Endometrium (tissue), 2 donors: ENCODE measurements at regions not wholly inside any gene's neighbourhood (a gene's known extent, or its start where the extent isn't known, plus 50 kb on each side); places are given as distances from the start of the nearest gene placed in this dataset.
"Not testable (repeated sequence)": the region's sequence is repeated elsewhere in the genome, so short reads cannot be mapped to it uniquely, and the experiment has no call there.

Experiments
- FAIRE-seq: peaks from 2 replicates; lab custom pipeline; 2012; peaks lifted over from hg19 to GRCh38; lab: Jason Lieb, UNC
- donor health status: control.
- donor health status: control.

DNA sequence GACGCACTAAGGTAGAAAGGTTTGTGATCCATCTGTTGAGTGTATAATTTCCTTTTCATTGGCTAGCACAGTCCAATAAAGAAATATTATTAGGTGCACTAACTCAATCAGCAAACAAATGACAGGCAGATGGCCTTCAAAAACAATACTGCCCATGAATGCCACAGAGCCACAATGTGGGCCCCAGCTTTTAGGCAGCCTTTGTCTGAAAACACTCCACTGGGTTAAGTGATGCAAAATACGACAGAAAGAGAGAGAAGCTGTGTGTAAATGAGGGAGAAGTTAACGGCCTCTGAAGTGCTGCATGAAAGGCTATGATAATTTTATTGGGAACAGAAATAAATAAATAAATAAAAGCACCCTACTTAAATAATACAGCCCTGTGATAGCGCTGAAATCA, 274.6 kb downstream of the NKX6-1 start:
- FAIRE-seq: no peak

DNA sequence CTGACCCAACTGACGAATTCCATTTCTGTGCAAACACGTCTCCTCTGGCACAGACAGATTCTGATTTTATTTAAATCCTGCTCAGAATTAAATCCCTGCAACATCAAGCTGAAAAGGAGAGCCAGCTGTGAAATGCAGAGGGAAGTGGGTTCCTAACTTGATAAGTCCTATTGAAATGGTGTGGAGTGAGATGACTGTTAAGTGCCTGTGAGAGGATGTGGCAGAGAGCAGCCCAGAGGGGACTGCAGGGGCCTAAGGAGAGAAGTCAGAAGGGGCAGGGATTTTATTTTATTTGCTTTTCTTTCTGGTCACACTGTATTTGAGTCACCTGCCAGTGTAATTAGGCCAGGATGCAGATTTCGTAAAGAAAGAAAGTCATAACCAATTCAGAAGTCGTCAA, 277.4 kb downstream of the NKX6-1 start:
- no peak for FAIRE-seq

DNA sequence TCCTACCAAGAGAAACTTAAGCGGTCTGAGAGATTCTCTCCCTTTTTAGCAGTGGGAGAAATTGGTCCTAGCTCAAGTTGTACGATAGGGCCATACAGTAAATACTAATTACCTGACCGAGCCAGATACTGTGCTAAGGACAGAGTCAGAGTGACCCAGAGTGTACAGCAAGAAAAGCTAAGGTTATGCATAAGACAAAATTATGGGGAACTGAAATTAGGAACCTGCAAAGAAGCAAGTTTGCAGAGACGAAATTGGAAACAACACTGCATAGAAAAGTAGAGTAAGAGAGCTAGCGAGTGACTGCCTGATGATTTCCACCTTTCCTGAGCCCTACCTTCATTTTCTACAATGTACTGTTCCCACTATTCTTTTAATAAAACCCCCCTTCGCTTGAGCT, 278.1 kb downstream of the NKX6-1 start:
- no peak for FAIRE-seq

DNA sequence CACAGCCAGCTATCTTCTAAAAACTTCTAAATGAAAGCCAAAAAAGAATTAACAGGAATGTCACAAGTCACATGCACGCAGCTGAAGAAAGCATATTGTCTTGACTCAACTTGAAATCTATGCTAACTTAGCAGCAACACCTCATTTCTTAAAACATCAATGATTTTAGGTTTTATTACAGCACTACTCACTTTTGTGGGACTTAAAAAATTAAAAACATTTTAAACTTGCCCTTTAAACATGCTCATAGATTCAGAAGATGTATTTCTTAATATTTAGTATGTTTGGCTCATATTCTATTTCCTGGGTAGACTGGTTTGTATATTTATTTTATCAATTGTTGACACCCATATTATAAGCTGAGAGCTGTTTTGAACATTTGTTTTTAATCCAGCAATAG, 279.4 kb downstream of the NKX6-1 start:
- FAIRE-seq: no peak

DNA sequence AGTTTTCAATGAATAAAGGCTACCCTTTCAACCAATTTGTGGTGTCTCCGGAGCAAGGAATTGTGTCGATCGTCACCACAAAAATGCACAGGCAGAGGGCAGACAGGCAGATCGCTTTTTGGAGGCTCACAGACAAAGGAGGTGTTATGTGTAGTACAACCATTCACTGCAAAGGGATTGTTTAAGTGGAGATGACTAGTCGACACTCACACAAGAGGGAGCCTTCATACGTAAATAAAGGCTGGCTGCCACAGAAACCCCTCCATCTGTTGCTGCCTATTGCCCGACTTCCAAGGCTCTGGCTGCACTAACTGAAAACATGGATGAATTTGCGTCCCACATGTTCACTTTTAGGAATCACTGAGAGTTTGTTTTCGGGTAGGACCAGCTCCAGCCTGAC, 281.1 kb downstream of the NKX6-1 start:
- no peak for FAIRE-seq

DNA sequence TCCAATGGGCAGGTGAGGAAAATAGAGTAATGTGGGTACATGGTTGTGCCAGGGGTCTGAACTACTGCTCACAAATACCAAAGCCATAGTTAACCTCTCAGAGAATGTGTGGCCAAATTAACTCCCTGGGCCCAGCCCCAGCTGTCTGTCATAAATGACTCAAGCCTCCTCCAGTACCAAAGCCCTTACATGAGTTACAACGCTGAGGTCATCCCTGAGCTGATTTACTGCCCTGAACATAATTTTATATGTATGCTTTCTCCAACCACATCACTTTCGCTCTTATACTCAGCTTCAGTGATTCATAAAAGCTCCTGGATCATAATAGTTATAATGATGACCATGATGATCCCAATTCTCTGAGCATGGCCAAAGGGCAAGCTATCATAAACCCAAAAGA, 283.9 kb downstream of the NKX6-1 start:
- no peak for FAIRE-seq

DNA sequence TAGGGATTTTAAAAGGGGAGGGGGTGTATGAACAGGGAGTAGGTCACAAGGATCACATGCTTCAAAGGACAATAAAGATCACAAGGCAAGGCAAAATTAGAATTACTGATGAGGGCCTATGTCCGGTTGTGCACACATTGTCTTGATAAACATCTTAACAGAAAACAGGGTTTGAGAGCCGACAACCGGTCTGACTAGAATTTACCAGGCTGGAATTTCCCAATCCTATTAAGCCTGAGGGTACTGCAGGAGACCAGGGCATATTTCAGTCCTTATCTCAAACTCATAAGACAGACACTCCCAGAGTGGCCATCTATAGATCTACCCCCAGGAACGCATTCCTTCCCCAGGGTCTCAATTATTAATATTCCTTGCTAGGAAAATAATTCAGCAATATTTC, 292.9 kb downstream of the NKX6-1 start:
- FAIRE-seq: not testable (repeated sequence)

DNA sequence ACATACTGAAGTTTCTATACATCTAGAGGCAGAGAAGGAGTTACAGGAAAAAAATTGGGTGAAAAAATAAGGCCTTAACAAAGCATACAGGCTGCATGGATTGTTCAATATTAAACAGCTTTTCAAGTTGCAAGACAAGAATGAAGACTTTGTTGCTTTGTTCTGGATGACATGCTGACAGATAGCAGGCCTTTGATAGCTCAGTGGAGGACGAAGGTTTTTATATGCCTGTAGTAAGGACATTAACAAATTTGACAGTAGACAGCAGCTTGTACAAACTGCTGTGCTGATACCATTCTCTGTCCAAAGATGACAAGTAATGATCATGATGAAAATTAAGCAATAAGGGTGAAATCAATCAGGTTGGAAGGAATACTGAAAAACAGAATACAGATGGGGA, 309.9 kb downstream of the NKX6-1 start:
- no peak for FAIRE-seq

DNA sequence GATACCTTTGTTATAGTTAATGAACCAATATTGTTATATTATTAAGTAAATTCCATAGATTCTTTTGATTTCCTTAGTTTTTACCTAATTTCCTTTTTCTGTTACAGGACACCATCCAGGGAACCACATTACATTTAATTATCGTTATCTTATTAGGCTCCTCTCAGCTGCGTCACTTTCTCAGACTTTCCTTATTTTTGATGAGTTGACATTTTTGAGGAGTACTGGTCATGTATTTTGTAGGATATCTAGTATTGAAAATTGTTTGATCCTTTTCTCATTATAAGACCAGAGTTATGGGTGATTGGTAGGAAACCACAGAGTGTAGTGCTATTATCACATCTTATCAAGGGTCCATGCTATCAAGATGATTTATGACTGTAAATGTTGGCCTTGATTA, 319.7 kb downstream of the NKX6-1 start:
- FAIRE-seq: no peak

DNA sequence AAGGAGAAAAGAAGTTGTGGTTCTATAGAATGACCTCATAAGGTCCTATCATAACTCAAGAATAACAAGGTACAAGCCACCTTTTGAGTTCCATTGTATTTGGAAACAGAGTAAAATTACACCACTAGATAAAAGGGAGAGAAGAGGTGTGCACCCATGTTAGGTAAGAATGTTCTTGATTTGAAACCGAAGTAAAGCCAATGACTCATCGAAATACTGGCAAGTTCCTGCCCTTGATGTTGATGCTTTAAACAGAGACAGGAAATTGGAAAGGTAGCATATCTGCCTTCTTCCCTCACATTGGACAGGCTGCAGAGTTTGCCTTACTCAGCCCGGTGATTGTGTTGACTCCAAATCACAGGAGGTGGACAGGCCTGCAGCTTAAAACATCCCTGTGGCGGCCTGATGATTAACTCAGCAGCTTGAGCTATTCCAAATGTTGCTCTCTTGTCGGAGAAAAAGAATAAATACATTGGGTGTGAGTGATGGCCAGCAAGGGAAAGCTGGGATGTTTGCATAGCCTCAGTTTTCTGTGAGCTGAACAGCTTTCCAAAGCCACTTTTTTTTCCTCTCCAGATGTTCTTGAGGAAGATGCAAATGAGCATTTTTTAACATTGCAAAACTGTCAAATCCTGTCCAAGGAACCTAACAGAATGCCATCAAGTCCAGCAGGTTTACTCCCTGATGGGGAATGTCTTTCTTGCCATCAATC, 321.1 kb downstream of the NKX6-1 start:
- no peak for FAIRE-seq

DNA sequence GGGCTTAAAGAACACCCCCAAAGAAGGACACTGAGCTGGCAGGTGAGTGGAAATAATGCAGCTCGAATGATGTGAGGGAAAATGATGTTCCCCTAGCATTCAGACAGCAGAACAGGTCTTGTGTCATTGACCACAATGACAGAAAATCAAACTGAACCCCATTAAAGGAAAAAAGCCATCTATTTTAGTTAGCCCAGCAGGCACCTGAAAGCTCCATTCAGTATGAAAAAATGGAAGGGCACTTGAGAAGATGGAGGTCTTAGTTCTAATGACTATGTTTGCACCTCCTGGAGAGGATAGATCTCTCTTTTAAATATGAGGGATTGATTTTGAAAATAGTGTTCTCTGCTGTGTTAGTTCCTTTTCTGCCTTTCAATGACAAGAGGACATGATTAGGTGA, 323.1 kb downstream of the NKX6-1 start:
- no peak for FAIRE-seq

DNA sequence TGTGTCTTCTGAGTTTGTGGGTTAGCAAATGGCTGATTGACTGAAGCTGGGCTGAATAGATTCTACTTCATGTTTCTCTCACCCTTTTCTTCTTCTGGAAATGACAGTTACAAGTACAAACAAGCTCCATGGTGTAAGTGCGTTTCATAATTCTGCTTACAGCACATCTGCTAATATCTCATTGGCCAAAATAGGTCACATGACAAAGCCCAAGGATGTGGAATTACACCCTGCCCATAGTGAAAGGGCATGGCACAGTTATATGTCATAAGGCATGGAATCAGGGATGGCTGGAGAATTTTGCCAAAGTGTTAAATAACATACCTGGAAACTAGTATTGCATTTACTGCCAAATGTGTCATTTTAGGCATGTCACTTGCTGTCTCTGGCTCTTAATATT, 327.2 kb downstream of the NKX6-1 start:
- FAIRE-seq: no peak

DNA sequence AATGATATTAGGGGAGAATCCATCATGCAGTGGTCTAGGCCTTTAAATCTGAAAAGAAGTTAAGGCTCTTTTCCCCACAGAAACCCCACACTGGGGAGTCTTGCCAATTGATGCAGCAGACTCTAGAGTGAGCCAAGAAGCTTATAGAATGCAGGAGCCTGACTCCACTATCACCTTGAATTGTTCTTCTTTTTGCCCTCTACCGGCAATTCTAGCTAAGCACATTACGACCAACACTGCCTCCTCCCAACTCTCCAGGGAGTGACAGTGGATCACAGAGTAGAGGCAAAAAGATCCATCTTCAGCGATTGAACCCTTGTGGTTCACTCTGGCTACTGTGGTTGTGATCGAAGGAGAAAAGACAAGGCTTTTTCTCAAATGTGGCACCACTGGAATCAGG, 331.5 kb downstream of the NKX6-1 start:
- no peak for FAIRE-seq

DNA sequence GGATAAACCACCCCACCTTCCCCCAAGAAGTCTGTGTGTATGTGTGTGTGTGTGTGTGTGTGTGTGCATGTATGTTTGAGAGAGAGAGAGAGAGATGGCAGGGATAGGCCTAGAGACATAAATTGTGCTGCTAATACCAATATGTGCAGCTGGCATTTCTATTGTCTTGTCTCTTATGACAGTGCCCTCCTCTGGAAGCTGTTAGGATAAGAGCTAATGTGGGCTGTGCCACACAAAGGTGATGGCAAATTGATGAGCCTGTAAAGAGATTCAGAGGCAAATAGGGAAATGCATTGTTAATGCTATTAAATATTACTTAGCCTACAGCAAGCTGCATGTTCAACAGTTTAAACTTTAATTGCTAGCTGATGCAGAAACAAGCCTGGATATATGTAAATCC, 332.0 kb downstream of the NKX6-1 start:
- FAIRE-seq: no peak

DNA sequence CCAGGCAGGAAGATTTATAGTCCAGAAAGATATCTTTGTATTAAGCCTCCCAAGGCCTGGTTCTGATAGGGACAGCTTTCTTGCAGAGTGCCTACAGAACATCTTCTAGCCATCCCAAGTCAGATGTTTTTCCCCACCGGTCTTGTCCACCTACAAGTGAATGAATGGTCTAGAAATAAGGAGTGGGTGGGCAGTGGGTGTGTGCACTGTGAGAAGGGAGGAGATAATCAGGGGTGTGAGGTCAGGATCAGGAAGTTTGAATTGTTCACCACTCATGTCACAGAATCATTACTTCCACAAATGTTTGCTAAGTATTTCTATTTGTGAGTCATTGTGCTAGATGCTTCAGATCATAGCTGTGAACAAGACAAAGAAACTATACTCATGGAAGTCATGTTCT, 332.6 kb downstream of the NKX6-1 start:
- FAIRE-seq: no peak

DNA sequence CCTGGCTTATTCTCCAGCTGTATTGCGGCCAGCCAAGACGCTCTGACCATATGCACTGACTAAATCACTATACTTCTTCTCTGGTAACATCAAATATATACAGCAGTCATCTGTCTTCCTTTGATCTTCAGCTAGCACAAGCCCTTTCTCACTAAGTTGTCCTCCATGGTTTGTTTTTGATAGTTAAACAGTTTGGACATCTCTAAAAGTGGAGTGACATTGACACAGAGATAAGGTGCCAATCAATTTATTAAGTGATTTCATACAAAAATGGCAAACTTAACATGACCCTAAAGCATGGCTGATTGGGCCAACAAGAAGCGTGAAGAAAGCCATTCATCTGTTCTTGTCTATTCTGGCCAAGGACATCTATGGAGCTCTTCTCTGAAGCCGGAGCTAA, 334.9 kb downstream of the NKX6-1 start:
- FAIRE-seq: no peak

DNA sequence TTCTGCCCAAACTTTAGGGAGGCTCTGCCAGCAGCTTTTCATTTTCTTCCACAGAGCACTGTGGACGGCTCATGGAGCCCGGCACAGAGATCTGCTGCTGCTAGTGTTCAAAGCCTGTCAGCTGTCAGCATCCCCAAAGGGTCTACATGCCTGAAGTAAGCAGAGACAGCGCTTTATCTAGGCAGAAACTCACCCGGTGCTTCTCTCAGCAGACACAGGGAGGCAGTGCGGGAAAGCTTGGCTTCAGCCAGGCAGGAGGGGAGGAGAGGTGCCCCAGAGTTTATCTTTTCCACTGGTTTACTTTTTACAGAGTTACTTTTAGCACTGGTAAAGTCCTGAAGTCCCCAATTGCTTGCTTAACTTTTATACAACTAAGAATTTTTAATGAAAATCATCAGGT, 339.3 kb downstream of the NKX6-1 start:
- no peak for FAIRE-seq

DNA sequence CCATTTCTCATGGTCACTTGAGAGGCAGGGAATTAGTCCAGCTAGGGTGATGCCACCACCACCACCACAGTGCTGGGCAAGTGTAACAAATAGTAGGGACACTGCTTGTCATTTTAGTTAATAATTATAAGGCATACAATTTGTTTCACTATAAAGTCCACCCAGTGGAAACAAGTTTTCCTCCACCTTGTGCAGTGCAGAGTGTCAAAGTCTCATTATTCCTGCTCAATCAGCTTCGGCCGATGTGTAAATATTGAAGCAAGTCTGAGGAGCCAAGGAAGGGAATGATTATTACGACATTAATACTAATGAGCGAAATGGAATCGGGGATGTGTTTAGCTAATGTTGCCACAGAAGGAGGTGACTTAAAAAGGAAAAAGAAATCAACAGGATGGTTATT, 340.4 kb downstream of the NKX6-1 start:
- FAIRE-seq: no peak

DNA sequence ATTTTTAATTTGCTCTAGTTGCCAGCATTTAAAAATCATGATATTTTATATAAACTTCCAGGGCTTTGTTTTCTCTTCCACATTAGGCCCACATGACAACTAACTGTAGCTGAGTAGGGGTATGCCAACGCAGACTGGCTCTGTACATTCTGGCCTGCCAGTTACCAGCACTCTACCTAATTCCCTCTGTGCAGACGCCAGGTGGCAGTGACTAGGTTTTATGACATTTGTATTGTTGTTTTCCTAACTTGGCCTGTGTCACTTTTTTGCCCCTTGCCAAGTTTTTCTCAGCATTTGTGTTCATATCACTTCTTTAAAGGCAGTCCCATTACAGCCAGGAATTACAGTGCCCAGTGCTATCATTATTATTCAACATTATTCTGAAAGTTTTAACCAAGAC, 347.5 kb downstream of the NKX6-1 start:
- no peak for FAIRE-seq

DNA sequence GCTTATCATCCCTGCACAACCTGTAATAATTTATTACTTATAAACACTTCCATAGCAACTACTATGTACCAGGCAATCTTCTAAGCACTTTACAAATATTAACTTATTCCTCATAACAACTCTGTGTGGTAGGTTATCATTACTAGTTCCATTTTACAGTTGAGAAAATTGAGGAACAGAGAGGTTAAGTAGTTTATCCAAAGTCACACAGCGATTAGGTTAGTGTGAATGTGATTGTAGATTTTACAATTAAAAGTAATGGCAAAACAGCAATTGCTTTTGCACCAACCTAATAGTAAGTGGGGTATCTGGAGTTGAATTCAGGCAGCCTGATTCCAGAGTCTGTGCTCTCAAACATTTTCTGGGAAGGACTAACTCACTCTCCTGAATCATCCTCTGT, 348.9 kb downstream of the NKX6-1 start:
- FAIRE-seq: no peak

DNA sequence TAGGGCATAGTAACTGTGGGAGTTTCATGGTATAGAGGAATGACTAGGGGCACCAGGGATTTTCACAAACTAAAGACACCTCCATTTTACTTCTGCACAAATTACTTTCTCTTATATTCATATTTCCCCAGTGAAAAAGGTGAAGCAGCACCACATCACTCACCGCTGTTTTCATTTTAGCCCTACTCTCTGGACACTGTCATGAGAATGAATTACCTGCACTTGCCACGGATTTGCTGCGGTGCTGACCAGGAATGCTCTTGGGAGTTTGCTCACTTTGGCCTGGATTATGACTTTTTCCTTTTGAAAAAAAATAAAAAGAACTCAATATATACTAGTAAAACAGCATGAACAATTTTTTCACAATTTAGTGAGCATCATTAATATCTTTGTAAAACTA, 351.3 kb downstream of the NKX6-1 start:
- no peak for FAIRE-seq

DNA sequence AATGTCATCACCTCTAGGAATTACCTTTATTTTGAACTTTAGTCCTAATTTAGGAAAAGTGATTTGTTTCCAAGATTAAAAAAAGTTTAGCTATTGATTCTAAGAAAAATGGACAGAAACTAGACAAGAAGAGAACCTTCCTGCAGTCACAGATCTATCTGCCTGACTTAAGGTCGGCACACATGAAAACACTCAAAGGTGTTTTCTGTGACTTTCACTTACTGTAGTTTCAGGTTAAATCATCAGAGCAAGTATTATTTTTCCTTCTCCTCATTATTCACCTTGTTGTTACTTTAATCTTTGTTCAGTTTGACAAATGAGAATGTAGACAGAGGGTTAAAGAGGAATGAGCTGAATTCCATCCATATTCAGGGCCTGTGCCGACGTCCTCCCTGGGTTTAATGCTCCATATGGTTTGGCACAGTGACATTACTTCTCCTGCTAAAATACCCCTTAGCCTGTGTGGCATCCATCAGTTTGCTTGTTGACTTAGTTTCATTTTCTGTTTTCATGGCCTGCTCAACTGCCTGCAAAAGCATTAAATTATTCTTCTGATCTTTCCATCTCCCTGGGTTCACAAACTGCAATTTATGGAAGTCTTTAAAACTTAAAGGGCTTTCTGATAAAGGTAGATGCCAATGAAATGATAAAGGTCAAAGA, 352.7 kb downstream of the NKX6-1 start:
- no peak for FAIRE-seq

DNA sequence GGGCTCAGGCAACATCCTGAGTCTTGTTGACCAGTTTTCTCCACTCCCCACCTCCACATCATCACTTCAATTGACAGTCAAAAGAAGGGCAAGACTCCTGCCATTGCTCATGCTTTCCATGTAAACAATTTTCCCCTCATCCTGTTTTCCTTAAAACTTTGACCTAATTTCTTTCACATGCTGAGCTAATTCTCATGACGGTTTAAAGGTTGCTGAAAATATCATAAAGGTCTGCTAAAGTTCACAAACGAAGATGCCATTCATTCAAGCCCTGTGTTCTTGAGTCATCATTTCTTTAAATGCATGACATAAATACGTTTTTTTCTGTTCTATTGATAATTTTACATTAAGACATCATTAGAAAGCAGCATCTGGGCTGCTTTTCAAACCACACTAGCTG, 353.9 kb downstream of the NKX6-1 start:
- no peak for FAIRE-seq

DNA sequence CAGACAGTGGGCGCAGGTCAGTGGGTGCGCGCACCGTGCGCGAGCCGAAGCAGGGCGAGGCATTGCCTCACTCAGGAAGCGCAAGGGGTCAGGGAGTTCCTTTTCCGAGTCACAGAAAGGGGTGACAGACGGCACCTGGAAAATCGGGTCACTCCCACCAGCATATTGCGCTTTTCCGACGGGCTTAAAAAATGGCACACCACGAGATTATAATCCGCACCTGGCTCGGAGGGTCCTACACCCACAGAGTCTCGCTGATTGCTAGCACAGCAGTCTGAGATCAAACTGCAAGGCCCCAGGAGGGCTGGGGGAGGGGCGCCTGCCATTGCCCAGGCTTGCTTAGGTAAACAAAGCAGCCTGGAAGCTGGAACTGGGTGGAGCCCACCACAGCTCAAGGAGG, 372.2 kb downstream of the NKX6-1 start:
- FAIRE-seq: not testable (repeated sequence)
